CD4-positive, alpha-beta T cell treated with Interleukin-12 subunit alpha and Interleukin-12 subunit beta, for 1 hour (primary cell): ENCODE measurements at regions not wholly inside any gene's neighbourhood (a gene's known extent, or its start where the extent isn't known, plus 50 kb on each side); places are given as distances from the start of the nearest gene placed in this dataset.
"Not testable (repeated sequence)": the region's sequence is repeated elsewhere in the genome, so short reads cannot be mapped to it uniquely, and the experiment has no call there.

Experiments used
- DNase-seq: peaks from one replicate; pipeline ENCODE4 v3.0.0-alpha.2; 2020

DNA sequence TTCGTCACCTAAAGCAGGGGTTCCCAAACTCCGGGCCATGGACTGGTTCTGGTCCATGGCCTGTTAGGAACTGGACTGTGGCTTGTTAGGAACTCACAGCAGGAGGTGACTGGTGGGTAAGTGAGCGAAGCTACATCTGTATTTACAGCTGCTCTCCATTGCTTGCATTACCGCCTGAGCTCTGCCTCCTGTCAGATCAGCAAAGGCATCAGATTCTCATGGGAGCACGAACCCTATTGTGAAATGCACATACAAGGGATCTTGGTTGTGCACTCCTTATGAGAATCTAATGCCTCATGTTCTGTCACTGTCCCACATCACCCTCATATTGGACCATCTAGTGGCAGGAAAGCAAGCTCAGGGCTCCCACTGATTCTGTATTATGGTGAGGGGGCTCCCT lies 217.0 kb downstream of the ZFP36L2 start:
- no peak for DNase-seq

DNA sequence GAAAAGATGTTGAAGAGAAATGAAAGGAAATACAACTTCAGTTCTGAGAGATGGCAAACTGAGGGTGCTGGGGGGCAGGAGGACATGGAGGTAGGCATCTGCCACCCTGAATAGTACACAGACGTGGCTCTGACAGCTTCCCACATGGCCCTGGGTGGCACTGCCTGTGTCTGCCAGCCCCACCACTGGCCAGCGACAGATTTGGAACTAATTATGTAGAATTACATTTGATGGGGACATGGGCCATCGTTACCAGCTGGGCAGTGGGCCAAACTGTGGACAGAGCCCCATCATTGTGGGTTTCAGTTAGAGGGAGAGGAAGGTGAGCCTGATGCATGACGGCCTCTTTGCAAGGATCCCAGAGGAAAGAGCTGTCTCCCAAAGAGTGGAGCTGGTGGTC lies 216.0 kb upstream of the HAAO start:
- no peak for DNase-seq

DNA sequence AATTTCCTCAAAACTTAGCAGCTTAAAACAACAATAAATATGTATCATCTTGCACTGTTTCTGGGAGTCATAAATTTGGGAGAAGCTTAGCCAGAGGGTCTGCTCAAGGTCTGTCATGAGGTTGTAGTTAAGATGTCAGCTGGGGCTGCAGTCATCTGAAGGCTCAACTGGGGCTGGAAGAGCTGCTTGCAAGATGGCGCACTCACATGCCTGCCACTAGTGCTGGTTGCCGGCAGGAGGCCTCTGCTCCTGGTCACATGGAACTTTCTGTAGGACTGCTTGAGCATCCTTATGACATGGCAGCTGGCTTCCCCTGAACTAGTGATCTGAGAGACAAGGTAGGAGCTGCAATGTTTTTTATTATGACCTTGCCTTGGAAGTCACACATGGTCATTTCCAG lies 215.5 kb upstream of the HAAO start:
- DNase-seq: no peak

DNA sequence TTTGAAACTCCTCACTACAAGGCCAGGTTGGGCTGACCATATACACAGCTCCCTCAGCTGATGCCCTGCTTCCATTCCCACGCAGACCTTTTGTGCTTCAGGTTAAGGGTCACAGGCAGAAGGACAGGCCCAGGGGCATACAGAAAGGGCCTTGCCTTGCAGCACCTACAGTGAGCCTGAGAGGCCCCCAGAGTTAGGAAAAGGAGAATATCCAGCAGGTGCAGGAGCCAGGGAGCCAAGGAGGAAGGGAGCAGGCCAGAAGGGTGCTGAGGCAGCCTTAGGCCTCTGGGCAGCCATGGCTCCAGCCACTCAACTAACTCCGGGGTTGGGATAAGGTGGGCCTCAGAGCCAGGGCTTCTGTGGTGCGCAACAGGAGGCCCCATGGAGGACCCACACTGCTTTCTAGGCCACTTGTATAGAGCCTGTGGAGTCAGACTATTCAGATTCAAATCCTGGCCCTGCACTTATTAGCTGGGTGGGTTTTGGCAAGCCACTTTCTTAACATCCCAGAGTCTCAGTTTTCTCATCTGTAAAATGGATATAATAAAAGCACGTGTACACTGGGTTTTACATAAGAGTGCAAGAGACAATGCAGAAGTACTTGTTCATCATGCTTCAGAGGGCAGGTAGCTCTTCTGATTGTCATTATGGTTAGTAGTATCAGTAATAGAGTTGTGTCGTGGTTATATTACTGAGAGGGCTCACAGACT lies 214.6 kb upstream of the HAAO start:
- no peak for DNase-seq

DNA sequence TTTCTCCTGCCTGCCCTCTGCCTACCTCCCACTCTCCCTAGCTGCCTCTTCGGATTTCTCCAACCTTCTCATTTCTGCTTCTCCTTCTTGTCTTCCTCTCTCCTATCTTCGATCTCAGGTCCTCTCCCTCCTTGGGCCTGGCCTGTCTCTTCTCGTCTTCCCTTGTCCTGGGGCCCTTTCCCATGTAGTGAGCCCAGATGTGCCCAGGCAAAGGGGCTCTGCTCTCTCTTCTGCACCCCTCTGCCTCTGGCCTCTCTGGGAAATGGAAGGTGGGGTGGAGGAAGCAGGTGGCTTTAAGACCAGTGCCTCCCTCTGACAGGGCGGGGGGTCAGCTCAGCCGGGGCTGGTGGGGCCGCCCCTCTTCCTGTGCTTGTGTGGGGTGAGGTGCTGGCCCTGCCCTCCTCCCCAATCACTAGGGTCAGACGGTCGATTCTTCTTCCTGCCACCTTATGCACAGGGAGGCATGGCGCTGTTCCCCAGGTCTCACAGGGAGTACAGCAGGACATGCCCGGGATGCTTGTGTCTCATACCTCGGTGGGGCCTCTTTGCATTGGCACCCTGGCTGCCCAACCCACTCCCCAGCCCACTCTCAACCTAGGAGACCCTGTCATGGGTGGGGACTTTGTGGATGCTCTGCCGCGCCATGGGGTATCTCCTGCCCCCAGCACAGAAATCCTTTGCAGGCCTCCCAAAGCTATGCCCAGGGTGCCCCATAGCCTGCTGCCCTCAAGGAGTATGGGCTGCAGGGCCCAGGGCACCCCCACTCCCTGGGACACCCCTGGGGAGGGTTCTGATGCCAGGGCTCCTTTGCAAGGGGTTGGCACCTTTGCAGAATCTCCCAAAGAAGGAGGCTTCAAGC lies 213.8 kb upstream of the HAAO start:
- no peak for DNase-seq

DNA sequence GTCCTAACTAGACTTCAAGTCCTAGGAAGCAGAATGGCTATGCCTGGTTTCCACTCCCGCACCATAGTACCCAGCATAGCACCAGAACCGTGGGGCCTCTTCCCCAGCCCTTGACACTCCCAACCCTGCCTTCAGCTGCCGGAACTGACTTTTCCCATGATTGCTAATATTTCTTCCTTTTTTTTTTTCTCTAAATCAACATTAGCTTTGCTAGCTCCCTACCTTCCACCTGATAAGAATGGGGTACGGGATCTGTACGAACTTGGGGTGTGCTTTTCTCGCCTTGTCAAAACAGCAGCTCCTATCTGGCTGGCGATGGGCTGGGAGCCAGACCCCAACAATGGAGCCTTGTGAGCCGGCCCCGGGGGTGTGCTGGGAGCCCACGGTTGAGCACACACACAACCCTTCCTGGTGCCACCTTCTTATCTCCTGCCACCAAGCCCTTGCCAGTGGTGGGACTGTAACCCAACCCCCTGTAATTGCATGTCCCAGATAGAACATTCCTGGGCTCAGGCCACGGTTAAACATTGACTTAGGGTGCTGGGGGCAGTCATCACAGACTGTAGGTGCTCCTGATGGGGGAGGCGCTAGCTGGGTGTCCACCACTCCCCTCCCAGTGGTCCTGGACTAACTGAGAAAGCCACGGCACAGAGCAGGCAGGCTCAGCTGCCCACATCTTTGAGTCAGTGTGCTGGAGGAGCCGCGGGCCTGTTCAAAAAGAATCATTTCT lies 213.0 kb upstream of the HAAO start:
- no peak for DNase-seq

DNA sequence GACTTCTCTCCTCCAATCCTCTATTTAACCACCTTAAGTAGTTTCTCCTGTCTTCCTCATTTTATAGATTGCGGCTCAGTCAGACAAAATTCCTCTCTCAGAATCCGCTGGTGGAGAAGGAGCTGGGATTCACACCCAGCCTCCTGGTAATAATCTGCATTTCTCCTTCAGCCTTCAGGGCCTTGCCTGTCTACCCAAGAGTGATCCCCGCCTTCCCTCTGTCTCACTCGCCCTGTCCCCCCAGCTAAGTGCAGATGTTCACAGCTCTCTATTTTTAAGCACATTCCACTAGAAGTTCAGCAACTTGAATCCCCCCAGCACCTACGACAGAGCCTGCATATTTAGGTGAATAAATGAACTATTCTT lies 212.5 kb upstream of the HAAO start:
- no peak for DNase-seq

DNA sequence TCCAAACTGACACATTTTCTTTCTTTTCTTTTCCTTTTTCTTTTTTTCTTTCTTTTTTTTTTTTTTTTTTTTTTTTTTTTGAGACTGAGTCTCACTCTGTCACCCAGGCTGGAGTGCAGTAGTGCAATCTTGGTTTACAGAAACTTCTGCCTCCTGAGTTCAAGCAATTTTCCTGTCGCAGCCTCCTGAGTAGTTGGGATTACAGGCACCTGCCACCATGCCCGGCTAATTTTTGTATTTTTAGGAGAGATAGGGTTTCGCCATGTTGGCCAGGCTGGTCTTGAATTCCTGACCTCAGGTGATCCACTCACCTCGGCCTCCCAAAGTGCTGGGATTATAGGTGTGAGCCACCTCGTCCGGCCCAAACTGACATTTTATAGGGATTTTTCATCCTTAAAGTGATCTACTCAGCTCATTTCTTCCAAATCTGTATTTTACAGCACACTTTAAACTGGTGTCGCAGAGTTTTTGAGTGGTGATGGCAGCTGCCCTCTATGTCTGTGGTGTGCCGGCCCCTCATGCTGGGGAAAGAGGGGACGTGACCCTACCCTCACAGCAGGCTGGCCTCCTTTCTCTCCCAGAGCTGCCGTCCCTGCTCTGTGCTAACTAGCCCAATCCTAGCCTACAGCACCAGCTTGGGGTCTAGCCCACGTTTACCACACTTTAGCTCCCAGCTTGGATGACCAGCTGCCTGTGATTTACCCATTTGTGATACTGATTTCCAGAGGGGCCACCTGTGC lies 211.9 kb upstream of the HAAO start:
- DNase-seq: not testable (repeated sequence)

DNA sequence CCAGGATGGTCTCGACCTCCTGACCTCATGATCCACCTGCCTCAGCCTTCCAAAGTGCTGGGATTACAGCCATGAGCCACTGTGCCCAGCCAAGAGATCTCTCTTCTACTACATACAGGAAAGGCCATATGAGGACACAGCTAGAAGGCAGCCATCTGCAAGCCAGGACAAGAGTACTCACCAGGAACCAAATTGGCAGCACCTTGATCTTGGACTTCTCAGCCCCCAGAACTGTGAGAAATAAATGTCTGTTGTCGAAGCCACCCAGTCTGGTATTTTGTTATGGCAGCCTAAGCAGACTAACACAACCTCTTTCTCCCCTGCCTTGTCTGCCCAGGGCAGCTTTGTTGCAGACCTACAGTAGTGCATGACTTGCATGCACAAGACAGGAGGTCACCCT lies 211.3 kb upstream of the HAAO start:
- DNase-seq: no peak

DNA sequence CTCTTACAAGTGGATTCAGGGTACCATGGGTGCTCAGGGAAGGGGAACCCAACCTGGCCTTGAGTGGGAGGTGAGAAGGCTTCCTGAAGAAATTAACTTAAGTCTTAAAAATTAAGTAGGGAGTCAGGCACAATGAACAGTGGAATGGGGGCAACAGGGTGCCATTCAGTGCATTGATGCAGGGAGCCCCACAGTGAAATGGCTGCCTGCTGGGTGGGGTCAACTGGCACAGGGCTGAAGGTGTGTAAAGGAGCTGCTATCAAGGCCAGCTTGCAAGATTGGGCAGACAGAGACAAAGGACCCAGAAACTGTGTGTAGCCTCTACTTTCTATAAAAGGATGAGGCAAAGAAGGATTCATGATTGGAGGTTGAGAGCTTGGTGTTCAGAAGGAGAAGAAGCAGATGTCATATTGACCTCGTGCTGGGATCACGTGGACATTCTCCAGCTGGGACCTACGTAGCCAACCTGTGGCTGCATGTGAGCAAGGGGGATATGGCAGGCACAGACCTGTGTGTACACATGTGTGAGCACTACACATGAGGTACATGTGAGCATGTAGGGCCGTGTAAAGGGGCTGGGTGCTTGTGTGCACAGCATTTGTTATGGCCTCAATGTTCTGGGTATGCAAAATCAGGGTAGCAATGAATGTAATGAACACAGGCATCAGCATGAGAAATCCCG lies 209.5 kb upstream of the HAAO start:
- DNase-seq: no peak

DNA sequence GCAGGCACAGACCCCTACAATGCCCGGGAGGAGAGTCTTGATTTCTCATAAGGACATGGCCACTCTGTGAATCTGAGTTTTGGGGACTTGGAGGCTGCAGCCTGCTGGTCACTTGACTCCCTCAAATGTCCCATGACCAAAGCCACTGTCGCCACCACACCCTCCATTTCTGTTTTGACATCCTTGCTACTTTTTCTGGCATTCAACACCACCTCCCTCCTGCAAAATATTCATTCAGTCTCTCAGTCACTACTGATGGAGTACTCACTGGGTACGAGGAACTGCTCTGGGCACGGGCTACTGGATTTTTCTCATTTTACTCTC lies 208.6 kb upstream of the HAAO start:
- no peak for DNase-seq

DNA sequence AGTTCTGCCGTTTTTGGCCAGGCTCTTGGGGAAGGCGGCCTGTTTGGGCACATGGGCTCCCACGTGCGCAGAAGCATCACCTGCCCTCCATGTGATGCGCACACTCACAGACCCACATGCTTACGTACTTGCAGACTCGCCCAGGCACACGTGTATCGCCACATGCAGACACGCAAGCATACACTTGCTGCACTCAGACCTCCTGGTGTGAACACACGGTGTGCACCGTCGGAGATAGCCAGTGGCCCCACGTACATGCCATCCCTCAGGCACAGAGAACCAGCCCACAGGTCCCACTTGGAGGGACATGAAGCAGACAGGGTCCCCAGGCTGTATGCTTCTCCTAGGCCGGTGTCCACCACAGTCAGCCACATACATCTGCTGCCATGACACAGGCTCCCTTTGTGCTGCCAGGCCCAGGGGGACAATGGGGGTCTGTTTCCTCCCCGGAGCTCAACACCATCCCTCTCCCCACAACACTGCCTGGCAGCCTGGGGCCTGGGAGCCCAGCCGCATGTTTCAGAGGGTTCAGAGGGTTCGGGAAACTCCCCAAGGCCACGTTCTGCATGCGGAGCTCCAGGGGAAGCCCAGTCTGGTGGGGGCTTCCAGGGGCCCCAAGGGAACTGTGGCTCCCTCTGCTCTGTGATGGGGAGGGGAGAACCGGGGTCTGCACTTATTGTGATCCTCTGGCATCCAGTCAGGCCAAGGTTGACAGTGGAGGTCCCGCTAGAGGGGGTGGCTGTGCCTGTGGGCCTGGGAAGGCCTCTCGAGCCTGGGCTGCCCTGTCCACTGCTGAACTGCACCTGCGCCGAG lies 208.1 kb upstream of the HAAO start:
- no peak for DNase-seq

DNA sequence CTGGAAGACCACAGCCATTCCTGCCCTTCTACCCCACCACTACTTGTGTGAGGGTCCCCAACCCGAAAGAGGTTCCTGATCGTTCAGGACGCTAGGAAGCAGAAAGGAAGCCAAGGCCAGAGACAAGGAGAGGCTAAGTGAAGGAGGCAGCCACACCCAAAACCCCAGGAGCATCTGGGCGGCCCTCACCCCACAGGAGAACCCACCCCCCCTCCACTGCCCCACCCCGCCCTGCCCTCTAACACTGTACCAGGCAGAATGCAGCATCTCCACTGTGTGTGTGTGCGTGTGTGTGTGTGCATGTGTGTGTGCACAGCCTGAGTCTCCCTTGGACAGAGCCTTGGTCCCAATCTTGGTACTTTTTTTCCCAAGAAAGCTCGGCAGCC lies 207.5 kb upstream of the HAAO start:
- no peak for DNase-seq

DNA sequence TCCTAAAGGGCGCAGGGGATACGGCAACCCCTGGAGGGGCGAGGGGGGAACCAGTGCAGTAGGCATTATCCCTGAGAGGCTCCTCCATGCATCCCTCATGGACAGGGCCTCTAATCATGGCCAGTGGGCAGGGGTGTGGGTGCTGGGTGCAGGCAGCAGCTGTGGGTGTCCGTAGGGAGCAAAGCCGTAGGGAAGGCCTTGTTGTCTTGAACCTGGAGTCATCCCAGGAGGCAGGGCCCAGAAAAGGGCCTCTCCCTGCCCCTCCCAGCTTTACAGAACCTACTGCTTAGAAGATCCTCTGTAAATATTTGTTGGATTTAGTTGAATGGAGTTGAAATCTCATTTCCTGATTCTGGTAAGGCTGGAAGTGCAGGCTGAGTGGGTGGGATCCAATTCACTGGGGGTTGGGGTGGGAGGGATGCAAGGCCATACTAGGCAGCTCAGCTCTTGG lies 207.0 kb upstream of the HAAO start:
- DNase-seq: no peak

DNA sequence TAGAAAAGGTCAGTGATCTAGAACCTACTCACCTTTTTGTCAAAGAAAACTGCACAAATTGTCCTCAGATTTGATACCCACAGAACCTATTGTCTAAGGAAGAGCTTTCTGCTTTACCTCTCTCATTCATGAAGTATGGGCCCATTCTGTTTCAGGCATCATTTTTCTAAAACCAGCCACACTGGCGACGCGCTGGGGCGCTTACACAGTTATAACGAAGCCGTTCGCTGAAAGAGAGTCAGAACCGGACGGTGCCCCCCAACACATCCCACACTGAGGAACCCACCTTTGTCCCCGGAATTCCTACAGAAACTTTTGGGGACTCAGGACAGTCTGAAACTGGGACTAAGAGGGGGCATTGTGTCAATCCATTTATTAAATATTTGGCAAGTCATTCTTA lies 206.3 kb upstream of the HAAO start:
- DNase-seq: no peak

DNA sequence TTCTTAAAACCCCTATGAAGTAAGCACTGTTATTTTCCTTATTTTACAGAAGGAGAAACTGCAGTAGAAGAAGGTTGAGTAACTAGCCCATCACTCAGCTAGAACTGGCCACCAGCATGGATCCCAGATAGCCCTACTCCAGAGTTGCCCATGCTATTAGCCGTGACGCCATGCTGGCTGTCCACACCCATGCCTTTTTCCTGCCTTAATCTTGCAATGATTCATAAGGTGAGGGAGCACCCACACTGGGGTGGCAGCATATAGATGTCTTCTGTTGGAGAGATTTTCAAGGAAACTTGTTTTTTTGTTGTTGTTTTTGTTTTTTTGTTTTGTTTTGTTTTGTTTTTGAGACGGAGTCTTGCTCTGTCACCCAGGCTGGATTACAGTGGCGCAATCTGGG lies 204.1 kb upstream of the HAAO start:
- DNase-seq: no peak

DNA sequence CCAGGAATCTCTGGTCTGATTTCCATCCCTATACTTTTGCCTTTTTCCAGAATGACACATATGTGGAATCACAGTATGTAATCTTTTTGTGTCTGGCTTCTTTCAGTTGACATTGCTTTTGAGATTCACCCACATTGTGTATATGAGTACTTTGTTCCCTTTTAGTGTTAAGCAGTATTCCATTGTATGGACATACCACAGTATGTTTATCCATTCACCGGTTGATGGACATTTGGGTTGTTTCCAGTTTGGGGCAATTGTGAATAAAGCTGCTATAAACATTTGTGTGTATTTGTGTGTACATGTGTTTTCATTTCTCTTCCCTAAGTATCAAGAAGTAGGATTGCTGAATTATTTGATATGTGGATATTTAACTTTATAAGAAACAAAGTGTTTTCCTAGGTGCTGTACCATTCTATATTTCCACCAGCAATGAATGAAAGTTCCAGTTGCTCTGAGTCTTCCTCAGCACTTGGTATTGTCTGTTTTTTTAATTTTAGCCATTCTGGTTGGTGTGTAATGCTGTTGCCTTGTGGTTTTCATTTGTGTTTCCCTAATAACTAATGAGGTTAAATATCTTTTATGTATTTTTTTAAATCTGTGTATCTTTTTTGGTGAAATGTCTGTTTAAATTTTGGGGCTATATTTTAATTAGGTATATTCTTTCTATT lies 203.5 kb upstream of the HAAO start:
- DNase-seq: no peak

DNA sequence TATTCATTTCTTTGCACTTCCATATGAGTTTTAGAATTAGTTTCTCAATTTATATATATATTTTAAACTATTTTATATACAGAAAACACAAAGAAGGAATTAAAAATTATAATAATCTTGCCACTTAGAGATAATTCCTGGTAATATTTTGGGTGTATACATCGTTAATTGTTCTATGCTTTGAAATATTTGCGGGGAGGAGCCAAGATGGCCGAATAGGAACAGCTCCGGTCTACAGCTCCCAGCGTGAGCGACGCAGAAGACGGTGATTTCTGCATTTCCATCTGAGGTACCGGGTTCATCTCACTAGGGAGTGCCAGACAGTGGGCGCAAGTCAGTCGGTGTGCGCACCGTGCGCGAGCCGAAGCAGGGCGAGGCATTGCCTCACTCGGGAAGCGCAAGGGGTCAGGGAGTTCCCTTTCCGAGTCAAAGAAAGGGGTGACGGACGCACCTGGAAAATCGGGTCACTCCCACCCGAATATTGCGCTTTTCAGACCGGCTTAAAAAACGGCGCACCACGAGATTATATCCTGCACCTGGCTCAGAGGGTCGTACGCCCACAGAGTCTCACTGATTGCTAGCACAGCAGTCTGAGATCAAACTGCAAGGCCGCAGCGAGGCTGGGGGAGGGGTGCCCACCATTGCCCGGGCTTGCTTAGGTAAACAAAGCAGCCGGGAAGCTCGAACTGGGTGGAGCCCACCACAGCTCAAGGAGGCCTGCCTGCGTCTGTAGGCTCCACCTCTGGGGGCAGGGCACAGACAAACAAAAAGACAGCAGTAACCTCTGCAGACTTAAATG lies 197.1 kb upstream of the HAAO start:
- not testable (repeated sequence) for DNase-seq

DNA sequence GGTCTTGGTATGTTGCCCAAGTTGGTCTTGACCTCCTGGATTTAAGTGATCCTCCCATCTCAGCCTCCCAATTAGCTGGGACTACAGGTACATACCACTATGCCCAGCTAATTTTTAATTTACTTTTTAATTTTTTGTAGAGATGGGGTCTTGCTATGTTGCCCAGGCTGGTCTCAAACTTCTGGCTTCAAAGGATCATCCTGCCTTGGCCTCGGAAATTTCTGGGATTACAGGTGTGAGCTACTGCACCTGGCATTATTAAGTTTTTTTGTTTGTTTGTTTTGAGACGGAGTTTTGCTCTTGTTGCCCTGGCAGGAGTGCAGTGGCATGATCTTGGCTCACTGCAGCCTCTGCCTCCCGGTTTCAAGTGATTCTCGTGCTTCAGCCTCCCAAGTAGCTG lies 195.7 kb upstream of the HAAO start:
- DNase-seq: not testable (repeated sequence)
